ENCODE measurements at regions not wholly inside any gene's neighbourhood (a gene's known extent, or its start where the extent isn't known, plus 50 kb on each side); places are given as distances from the start of the nearest gene placed in this dataset.
A peak's percentile ranks its signal among the peaks of the same experiment; 100 is the strongest.
"Not testable (repeated sequence)": the region's sequence is repeated elsewhere in the genome, so short reads cannot be mapped to it uniquely, and the experiment has no call there.

DNA sequence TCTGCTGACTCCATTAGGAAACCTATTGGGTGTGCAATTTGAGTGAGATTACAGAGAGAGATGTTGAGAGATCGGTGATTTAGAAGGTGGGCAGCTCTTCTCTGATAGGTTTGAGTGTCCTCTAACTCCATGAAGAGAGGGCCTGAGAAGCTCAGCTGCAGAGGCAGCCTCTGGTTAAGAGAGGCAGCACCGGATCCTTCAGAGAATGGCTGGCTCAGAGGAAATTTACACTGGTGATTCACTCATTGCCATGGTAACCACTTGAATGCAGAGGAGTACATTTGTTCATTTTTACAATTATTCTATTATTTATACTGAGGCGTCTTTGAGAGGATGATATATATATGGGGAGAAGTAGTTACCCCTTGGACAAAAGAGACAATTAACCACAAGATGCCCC is 171.7 kb downstream of the PDGFRA start:
- intact Hi-C loops (cut with DNase I), result no loop called here
- no peak for DNase-seq (ENCODE audit: extremely low spot score in 2 of 2)
- Histone ChIP-seq H3K4me3 (no peak overlapping the region), H3K36me3 (no peaks in the 10 kb centered on the region), H3K27ac (no peak overlapping the region), H3K27me3 (no peaks in the 10 kb centered on the region), H3K4me1 (no peaks in the 10 kb centered on the region), H3K9me3 (no peaks in the 10 kb centered on the region)
- TF ChIP-seq POLR2AphosphoS5 (IDR thresholded peaks at IDR 0.05; ENCODE audit: insufficient read depth in 1 of 2, low read depth in 1 of 2), result no peak
- TF ChIP-seq, protein P1, sequence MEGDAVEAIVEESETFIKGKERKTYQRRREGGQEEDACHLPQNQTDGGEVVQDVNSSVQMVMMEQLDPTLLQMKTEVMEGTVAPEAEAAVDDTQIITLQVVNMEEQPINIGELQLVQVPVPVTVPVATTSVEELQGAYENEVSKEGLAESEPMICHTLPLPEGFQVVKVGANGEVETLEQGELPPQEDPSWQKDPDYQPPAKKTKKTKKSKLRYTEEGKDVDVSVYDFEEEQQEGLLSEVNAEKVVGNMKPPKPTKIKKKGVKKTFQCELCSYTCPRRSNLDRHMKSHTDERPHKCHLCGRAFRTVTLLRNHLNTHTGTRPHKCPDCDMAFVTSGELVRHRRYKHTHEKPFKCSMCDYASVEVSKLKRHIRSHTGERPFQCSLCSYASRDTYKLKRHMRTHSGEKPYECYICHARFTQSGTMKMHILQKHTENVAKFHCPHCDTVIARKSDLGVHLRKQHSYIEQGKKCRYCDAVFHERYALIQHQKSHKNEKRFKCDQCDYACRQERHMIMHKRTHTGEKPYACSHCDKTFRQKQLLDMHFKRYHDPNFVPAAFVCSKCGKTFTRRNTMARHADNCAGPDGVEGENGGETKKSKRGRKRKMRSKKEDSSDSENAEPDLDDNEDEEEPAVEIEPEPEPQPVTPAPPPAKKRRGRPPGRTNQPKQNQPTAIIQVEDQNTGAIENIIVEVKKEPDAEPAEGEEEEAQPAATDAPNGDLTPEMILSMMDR (IDR thresholded peaks at IDR 0.05), result no peak

DNA sequence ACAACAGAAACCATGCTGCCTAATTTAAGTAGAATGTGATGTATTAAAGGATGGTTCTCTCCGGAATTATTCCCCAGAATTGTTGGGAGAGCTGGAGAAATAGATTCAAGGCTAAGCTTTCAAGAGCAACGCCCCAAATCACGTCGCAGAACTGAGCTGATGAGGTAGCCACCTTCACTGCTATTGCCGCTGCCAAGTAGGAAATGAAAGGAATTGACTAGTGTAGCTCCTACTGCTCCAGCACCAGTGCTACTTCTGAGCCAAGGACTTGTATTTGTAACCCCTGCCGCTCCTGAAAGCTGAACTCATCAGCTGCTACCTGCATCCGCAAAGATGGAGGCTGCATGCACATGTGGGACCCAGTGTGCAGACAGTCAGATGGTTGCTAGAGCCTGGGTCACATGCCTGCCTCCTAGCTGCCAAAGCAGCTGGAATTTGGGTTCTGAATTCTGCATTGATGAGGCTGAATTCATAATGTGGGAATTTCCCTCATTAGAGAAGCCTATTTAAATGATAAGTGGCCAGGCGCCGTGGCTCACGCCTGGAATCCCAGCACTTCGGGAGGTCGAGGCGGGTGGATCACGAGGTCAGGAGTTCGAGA is 173.9 kb downstream of the PDGFRA start:
- H3K36me3 ChIP-seq, result no peaks in the 10 kb centered on the region
- no peaks in the 10 kb centered on the region for H3K9me3 ChIP-seq
- H3K27ac ChIP-seq, result no peak overlapping the region
- no peak for DNase-seq (ENCODE audit: extremely low spot score in 2 of 2)
- H3K27me3 ChIP-seq, result no peaks in the 10 kb centered on the region
- TF ChIP-seq POLR2AphosphoS5 (IDR thresholded peaks at IDR 0.05; ENCODE audit: insufficient read depth in 1 of 2, low read depth in 1 of 2) (no peak), POLR2A (IDR thresholded peaks at IDR 0.05) (no peak)
- TF ChIP-seq, protein P1 (IDR thresholded peaks at IDR 0.05), result no peak
- H3K4me1 ChIP-seq, result no peaks in the 10 kb centered on the region
- intact Hi-C loops (cut with DNase I), result no loop called here
- H3K4me3 ChIP-seq, result no peak overlapping the region

DNA sequence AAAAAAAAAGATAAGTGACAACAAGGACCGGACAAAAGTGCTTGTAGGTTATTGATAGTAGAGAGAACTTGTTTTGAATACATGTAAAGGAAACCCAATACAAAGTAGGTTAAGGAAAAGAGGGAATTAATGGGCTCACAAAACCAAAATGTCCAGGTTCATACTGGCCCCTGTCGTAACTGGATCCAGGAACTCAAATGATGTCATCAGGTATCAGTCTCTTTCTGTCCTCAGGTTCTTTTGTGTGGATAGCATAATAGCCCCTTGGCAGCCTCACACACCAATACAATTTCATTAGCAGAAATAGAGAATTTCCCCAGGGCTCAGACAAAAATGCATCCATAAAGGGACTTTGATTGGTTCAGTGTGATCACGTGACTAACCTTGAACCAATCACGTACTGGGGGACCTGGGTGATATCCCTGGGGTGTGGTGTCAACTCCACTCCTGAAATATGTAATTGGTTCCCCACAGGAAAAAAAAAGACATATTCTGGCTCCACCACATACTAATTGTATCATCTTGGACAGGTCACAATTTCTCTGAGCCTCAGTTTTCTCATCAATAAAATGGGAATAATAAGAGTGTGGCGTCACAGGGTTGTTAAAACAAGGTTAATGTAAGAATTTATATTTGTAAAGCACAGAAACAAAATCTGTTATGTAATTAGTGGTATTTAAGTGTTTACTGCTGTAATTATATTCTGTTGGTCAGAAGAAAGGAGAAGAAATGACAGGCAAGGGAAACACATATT is 174.8 kb downstream of the PDGFRA start:
- DNase-seq (ENCODE audit: extremely low spot score in 2 of 2), result no peak
- H3K4me3 ChIP-seq, result no peak overlapping the region
- intact Hi-C loops (cut with DNase I), result no loop called here
- no peaks in the 10 kb centered on the region for H3K36me3 ChIP-seq
- H3K27ac ChIP-seq, result no peak overlapping the region
- no peaks in the 10 kb centered on the region for H3K9me3 ChIP-seq
- no peak for TF ChIP-seq POLR2A (IDR thresholded peaks at IDR 0.05)
- no peak for TF ChIP-seq POLR2AphosphoS5 (IDR thresholded peaks at IDR 0.05; ENCODE audit: insufficient read depth in 1 of 2, low read depth in 1 of 2)
- TF ChIP-seq, protein P1 (IDR thresholded peaks at IDR 0.05), result no peak
- H3K4me1 ChIP-seq, result no peaks in the 10 kb centered on the region
- H3K27me3 ChIP-seq, result no peaks in the 10 kb centered on the region

DNA sequence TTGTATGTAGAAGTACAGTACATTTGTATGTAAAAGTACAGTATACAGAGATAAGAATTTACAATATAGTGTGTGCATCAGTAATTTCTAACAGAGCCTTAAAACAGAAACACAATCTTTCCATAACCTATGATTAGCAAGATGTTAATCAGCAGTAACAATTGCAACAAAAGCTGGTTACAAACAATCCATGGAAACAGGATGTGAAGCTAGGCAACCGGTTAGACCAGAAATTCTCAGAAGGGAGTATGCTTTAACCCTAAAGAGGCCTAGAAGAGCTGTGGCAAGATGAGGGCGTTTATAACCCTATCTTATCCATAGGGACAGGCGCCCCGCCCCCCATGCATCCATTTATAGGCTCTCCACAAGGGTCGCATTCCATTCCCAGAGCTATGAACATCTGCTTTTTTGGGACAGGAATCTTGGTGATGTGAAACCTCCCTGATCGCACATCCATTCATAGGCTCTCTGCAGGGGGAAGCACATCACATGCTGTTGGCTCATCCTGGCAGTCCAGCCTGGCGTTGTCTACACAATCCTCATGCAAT is 180.3 kb downstream of the PDGFRA start:
- H3K27me3 ChIP-seq; intact Hi-C loops (cut with DNase I); H3K36me3 ChIP-seq; H3K4me3 ChIP-seq; DNase-seq (ENCODE audit: extremely low spot score in 2 of 2); H3K27ac ChIP-seq; H3K4me1 ChIP-seq; H3K9me3 ChIP-seq: not testable (repeated sequence)
- peak in 1 of 2 donors; percentile 10 for TF ChIP-seq POLR2AphosphoS5 (IDR thresholded peaks at IDR 0.05; ENCODE audit: insufficient read depth in 1 of 2, low read depth in 1 of 2)

DNA sequence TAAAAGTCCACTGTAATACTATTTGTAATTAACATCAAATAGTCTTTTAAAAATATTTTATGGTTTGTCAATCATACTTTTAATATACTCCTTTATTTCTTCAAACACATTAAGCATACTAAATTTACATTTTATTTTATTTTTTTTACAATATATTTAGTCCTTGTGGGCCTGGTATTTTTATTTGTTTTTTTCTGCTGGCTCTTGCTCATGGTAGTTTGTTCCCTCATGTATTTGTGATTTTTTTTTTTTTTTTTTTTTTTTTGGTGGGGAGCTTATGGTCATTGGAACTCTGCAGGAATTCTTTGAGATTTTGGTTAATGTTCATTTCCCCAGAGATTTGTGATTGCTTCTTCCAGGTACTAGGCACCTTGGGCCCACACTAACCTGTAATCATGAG is 185.5 kb downstream of the PDGFRA start:
- Histone ChIP-seq H3K9me3 (no peaks in the 10 kb centered on the region), H3K27ac (no peak overlapping the region), H3K27me3 (no peaks in the 10 kb centered on the region), H3K4me3 (no peak overlapping the region), H3K36me3 (no peaks in the 10 kb centered on the region), H3K4me1 (no peaks in the 10 kb centered on the region)
- TF ChIP-seq, protein P1 (IDR thresholded peaks at IDR 0.05), result no peak
- TF ChIP-seq POLR2AphosphoS5 (IDR thresholded peaks at IDR 0.05; ENCODE audit: insufficient read depth in 1 of 2, low read depth in 1 of 2) (no peak), POLR2A (IDR thresholded peaks at IDR 0.05) (no peak)
- no peak for DNase-seq (ENCODE audit: extremely low spot score in 2 of 2)
- intact Hi-C loops (cut with DNase I), result no loop called here
